B cell (primary cell): ENCODE measurements at regions not wholly inside any gene's neighbourhood (a gene's known extent, or its start where the extent isn't known, plus 50 kb on each side); places are given as distances from the start of the nearest gene placed in this dataset.

Source experiments
- ATAC-seq: fragments of 200-7000 bp; cut with Tn5 transposase; one replicate; pipeline ENCODE4 v1.10.0; 2021; ENCODE audit warnings: low read depth, mild to moderate bottlenecking, moderate number of reproducible peaks, moderate library complexity
- CTCF ChIA-PET: fragments of 350-600 bp; sonication (Branson Sonifier 250); formaldehyde crosslinking; loops from one replicate; lab custom pipeline; 2021; ENCODE audit warnings: antibody characterized with exemption, inconsistent platforms; lab: Charles Lee
- POLR2A ChIA-PET: fragments of 350-600 bp; sonication (Branson Sonifier 250); formaldehyde crosslinking; loops from one replicate; lab custom pipeline; 2021; ENCODE audit warnings: antibody characterized with exemption; lab: Charles Lee
- DNase-seq: peaks from one replicate; pipeline ENCODE4 v3.0.0; 2013
- H2AFZ ChIP-seq: 2 replicates; pipeline ENCODE4 v1.6.1; 2012; ENCODE audit warnings: mild to moderate bottlenecking, low read depth, low read length; ENCODE audit not compliant: insufficient read depth, poor library complexity, severe bottlenecking
- H3K27ac ChIP-seq, 2 donors: 1 replicate in 1 of 2; 2 replicates in 1 of 2; pipeline ENCODE4 v1.5.1; 2012 to 2013; ENCODE audit warnings: low read length in 2 of 2, mild to moderate bottlenecking in 2 of 2, moderate library complexity in 1 of 2
- H3K27me3 ChIP-seq, 4 experiments: fragments of 200-600 bp in 1 of 4; sonication (generic) in 1 of 4; replicated peaks in 1 of 4; 1 replicate in 2 of 4; 2 replicates in 2 of 4; pipeline versions ENCODE4 v1.6.1 to v1.7.0; 2013 to 2016; ENCODE audit warnings: low read length in 3 of 4, mild to moderate bottlenecking in 2 of 4, mixed read lengths in 1 of 4, moderate library complexity in 1 of 4; ENCODE audit not compliant: insufficient read depth in 4 of 4, control insufficient read depth in 3 of 4; ENCODE audit errors: control extremely low read depth in 1 of 4
- H3K36me3 ChIP-seq, 2 experiments: replicated peaks in 1 of 2; 1 replicate in 1 of 2; 2 replicates in 1 of 2; pipeline versions ENCODE4 v1.6.1 to v1.7.1; 2013; ENCODE audit warnings: low read length in 1 of 2; ENCODE audit not compliant: insufficient read depth in 2 of 2, control insufficient read depth in 1 of 2; ENCODE audit errors: control extremely low read depth in 1 of 2, extremely low read depth in 1 of 2
- H3K4me1 ChIP-seq, 2 donors: fragments of 200-600 bp in 1 of 2; sonication (generic) in 1 of 2; 1 replicate in 1 of 2; 2 replicates in 1 of 2; pipeline versions ENCODE4 v1.5.1 to v1.6.1; 2013 to 2017; ENCODE audit warnings: low read length in 2 of 2; ENCODE audit not compliant: control insufficient read depth in 2 of 2, insufficient read depth in 2 of 2
- H3K4me2 ChIP-seq: replicated peaks from 2 replicates; pipeline ENCODE3; 2012; ENCODE audit warnings: mild to moderate bottlenecking, low read depth, low read length; ENCODE audit not compliant: poor library complexity, severe bottlenecking
- H3K4me3 ChIP-seq, 5 experiments: fragments of 200-600 bp in 1 of 5; sonication (generic) in 1 of 5; 1 replicate in 3 of 5; 2 replicates in 2 of 5; pipeline versions ENCODE4 v1.5.1 to v1.7.0; 2011 to 2016; ENCODE audit warnings: low read length in 4 of 5, mild to moderate bottlenecking in 4 of 5, low read depth in 2 of 5, control low read depth in 1 of 5, moderate library complexity in 1 of 5; ENCODE audit not compliant: insufficient read depth in 1 of 5; ENCODE audit errors: control extremely low read depth in 1 of 5, extremely low read depth in 1 of 5
- H3K79me2 ChIP-seq: fragments of 200-600 bp; sonication (generic); one replicate; pipeline ENCODE4 v1.6.0; 2016; ENCODE audit warnings: low read length; ENCODE audit not compliant: control insufficient read depth, insufficient read depth
- H3K9ac ChIP-seq: fragments of 200-600 bp; sonication (generic); 2 replicates; pipeline ENCODE4 v1.6.1; 2017; ENCODE audit warnings: mild to moderate bottlenecking, low read length, moderate library complexity
- H3K9me3 ChIP-seq, 3 donors: one replicate each; pipeline versions ENCODE4 v1.6.1 to v1.7.1; 2013; ENCODE audit warnings: low read length in 2 of 3; ENCODE audit not compliant: control insufficient read depth in 2 of 3, insufficient read depth in 1 of 3; ENCODE audit errors: control extremely low read depth in 1 of 3
- H4K20me1 ChIP-seq: 2 replicates; pipeline ENCODE4 v1.6.0; 2012; ENCODE audit warnings: mild to moderate bottlenecking, low read length; ENCODE audit not compliant: insufficient read depth, control insufficient read depth, poor library complexity, severe bottlenecking
- H3K27ac Mint-ChIP-seq: one replicate; pipeline ENCODE4 v1.8.0; 2021; ENCODE audit warnings: mixed read lengths
- H3K27me3 Mint-ChIP-seq: one replicate; pipeline ENCODE4 v1.8.0; 2021; ENCODE audit warnings: mixed read lengths
- H3K4me1 Mint-ChIP-seq: one replicate; pipeline ENCODE4 v1.8.0; 2021; ENCODE audit warnings: mixed read lengths
- H3K4me3 Mint-ChIP-seq: one replicate; pipeline ENCODE4 v1.8.0; 2021; ENCODE audit warnings: mixed read lengths
- H3K9me3 Mint-ChIP-seq: one replicate; pipeline ENCODE4 v1.8.0; 2022; ENCODE audit warnings: mixed read lengths; ENCODE audit not compliant: insufficient read depth
- EZH2 ChIP-seq: IDR thresholded peaks from 2 replicates; pipeline ENCODE4 v1.6.1; 2012; ENCODE audit warnings: borderline replicate concordance, low read depth, mild to moderate bottlenecking, moderate library complexity, low read length; ENCODE audit not compliant: insufficient read depth, poor library complexity, severe bottlenecking
- WGBS: methylation state at CpG from one replicate; pipeline ENCODE4 v1.1.5; 2013; ENCODE audit warnings: missing lambda C conversion rate; ENCODE audit not compliant: insufficient coverage; 5-methylcytosine and 5-hydroxymethylcytosine counted together
- intact Hi-C: fragments of 100-400 bp; cut with micrococcal nuclease; formaldehyde crosslinking; loops from one replicate; pipeline ENCODE4 v1.10.0; 2022
- TF ChIP-seq, protein P1 (sequence below): fragments of 200-600 bp; IDR thresholded peaks from one replicate; pipeline ENCODE4 v1.8.0; 2022; ENCODE audit warnings: antibody characterized with exemption, mild to moderate bottlenecking

DNA sequence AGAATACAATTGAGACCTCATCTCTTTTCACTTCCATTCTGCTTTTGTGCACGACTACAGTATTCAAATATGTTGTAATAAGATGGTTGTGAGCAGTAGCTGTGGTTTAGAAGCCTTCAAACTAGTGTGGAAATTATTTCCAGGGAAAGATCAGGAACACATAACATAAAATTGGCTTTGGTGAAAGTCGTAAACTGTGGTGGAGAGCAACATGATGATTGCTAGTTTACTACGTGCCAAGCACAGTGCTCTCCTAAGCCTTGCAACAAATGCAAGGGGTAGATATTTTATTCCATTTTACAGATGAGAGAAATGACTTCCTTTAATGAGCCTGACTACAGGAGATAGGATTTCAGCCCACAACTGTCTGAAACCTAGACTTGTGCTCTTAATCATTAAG is 172.4 kb upstream of the LMNTD1 start:
- intact Hi-C loops, result no loop called here
- Histone ChIP-seq H2AFZ (no peak overlapping the region), H3K79me2 (no peaks in the 10 kb centered on the region), H3K27me3 (no peaks in the 10 kb centered on the region), H4K20me1 (no peaks in the 10 kb centered on the region), H3K27ac (no peak overlapping the region), H3K9ac (no peak overlapping the region), H3K4me1 (no peaks in the 10 kb centered on the region), H3K4me3 (no peak overlapping the region), H3K36me3 (no peaks in the 10 kb centered on the region), H3K4me2 (no peak overlapping the region), H3K9me3 (no peaks in the 10 kb centered on the region)
- H3K27ac Mint-ChIP-seq, result no peak overlapping the region
- DNase-seq, result no peak
- no peaks in the 10 kb centered on the region for H3K9me3 Mint-ChIP-seq
- H3K4me3 Mint-ChIP-seq, result no peak overlapping the region
- 100% methylated on average over 1 of the region's 3 CpGs for WGBS
- no peak for ATAC-seq
- TF ChIP-seq EZH2, result no peak
- TF ChIP-seq, protein P1, sequence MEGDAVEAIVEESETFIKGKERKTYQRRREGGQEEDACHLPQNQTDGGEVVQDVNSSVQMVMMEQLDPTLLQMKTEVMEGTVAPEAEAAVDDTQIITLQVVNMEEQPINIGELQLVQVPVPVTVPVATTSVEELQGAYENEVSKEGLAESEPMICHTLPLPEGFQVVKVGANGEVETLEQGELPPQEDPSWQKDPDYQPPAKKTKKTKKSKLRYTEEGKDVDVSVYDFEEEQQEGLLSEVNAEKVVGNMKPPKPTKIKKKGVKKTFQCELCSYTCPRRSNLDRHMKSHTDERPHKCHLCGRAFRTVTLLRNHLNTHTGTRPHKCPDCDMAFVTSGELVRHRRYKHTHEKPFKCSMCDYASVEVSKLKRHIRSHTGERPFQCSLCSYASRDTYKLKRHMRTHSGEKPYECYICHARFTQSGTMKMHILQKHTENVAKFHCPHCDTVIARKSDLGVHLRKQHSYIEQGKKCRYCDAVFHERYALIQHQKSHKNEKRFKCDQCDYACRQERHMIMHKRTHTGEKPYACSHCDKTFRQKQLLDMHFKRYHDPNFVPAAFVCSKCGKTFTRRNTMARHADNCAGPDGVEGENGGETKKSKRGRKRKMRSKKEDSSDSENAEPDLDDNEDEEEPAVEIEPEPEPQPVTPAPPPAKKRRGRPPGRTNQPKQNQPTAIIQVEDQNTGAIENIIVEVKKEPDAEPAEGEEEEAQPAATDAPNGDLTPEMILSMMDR, result no peak
- CTCF ChIA-PET, result no interaction called here
- H3K4me1 Mint-ChIP-seq, result no peaks in the 10 kb centered on the region
- POLR2A ChIA-PET, result no interaction called here
- H3K27me3 Mint-ChIP-seq, result peaks cover 3% of the 10 kb centered on the region

GRCh38 chr12:25725931-25726330 is 172.8 kb upstream of the LMNTD1 start:
- no peak for DNase-seq
- no peak overlapping the region for H3K27ac ChIP-seq
- no peaks in the 10 kb centered on the region for H3K4me1 ChIP-seq
- no peaks in the 10 kb centered on the region for H3K27me3 ChIP-seq
- no peak overlapping the region for H3K4me2 ChIP-seq
- intact Hi-C loops, result no loop called here
- no peak overlapping the region for H3K4me3 Mint-ChIP-seq
- POLR2A ChIA-PET, result no interaction called here
- H3K9me3 ChIP-seq, result no peaks in the 10 kb centered on the region
- no peak overlapping the region for H3K9ac ChIP-seq
- CTCF ChIA-PET, result no interaction called here
- no peak for ATAC-seq
- no peaks in the 10 kb centered on the region for H3K9me3 Mint-ChIP-seq
- TF ChIP-seq, protein P1, result no peak
- no peak for TF ChIP-seq EZH2
- no CpG with 5 or more reads among the region's 1 CpG for WGBS
- H3K4me1 Mint-ChIP-seq, result no peaks in the 10 kb centered on the region
- no peak overlapping the region for H3K27ac Mint-ChIP-seq
- no peaks in the 10 kb centered on the region for H4K20me1 ChIP-seq
- peaks cover 3% of the 10 kb centered on the region for H3K27me3 Mint-ChIP-seq
- no peaks in the 10 kb centered on the region for H3K36me3 ChIP-seq
- no peak overlapping the region for H3K4me3 ChIP-seq
- H2AFZ ChIP-seq, result no peak overlapping the region
- no peaks in the 10 kb centered on the region for H3K79me2 ChIP-seq
